Astrocyte (in vitro differentiated cells and primary cell): ENCODE measurements at regions not wholly inside any gene's neighbourhood (a gene's known extent, or its start where the extent isn't known, plus 50 kb on each side); places are given as distances from the start of the nearest gene placed in this dataset.

ENCODE experiments used
- DNase-seq: peaks from one replicate; pipeline ENCODE4 v3.0.0-alpha.2; 2010; ENCODE audit warnings: low read depth
- FAIRE-seq: peaks from 2 replicates; lab custom pipeline; 2011; peaks lifted over from hg19 to GRCh38; lab: Jason Lieb, UNC
- H2AFZ ChIP-seq: 2 replicates; pipeline ENCODE4 v1.6.0; 2012; ENCODE audit warnings: low read depth, low read length, inconsistent platforms
- H3K27ac ChIP-seq: 2 replicates; pipeline ENCODE4 v1.5.1; 2011; ENCODE audit warnings: low read depth, low read length, inconsistent platforms
- H3K27me3 ChIP-seq: 2 replicates; pipeline ENCODE4 v1.6.0; 2011; ENCODE audit warnings: low read length, inconsistent platforms; ENCODE audit not compliant: insufficient read depth
- H3K36me3 ChIP-seq: 2 replicates; pipeline ENCODE4 v1.5.1; 2011; ENCODE audit warnings: low read length, inconsistent platforms; ENCODE audit not compliant: insufficient read depth
- H3K4me1 ChIP-seq: 2 replicates; pipeline ENCODE4 v1.5.1; 2011; ENCODE audit warnings: low read length, inconsistent platforms; ENCODE audit not compliant: insufficient read depth
- H3K4me2 ChIP-seq: 2 replicates; pipeline ENCODE4 v1.6.0; 2012; ENCODE audit warnings: low read length, inconsistent platforms
- H3K4me3 ChIP-seq: 2 replicates; pipeline ENCODE4 v1.5.1; 2011; ENCODE audit warnings: low read depth, mild to moderate bottlenecking, low read length, inconsistent platforms; ENCODE audit not compliant: insufficient read depth
- H3K79me2 ChIP-seq: 2 replicates; pipeline ENCODE4 v1.6.0; 2012; ENCODE audit warnings: mild to moderate bottlenecking, low read length, inconsistent platforms; ENCODE audit not compliant: insufficient read depth
- H3K9ac ChIP-seq: 2 replicates; pipeline ENCODE4 v1.6.0; 2012; ENCODE audit warnings: mild to moderate bottlenecking, low read length, inconsistent platforms
- H3K9me3 ChIP-seq: 2 replicates; pipeline ENCODE4 v1.5.1; 2012; ENCODE audit warnings: low read depth, mild to moderate bottlenecking, low read length, inconsistent platforms; ENCODE audit not compliant: insufficient read depth
- H4K20me1 ChIP-seq: 2 replicates; pipeline ENCODE4 v1.6.0; 2012; ENCODE audit warnings: low read length, inconsistent platforms; ENCODE audit not compliant: insufficient read depth
- H3K27ac Mint-ChIP-seq: one replicate; pipeline ENCODE4 v1.8.0; 2021; ENCODE audit warnings: mild to moderate bottlenecking, mixed read lengths; ENCODE audit not compliant: unreplicated experiment
- H3K27me3 Mint-ChIP-seq: one replicate; pipeline ENCODE4 v1.8.0; 2021; ENCODE audit warnings: low read depth, mixed read lengths; ENCODE audit not compliant: unreplicated experiment
- H3K36me3 Mint-ChIP-seq: one replicate; pipeline ENCODE4 v1.8.0; 2021; ENCODE audit warnings: low read depth, mixed read lengths; ENCODE audit not compliant: unreplicated experiment
- H3K4me1 Mint-ChIP-seq: one replicate; pipeline ENCODE4 v1.8.0; 2021; ENCODE audit warnings: low read depth, mixed read lengths; ENCODE audit not compliant: unreplicated experiment
- H3K4me3 Mint-ChIP-seq: one replicate; pipeline ENCODE4 v1.8.0; 2021; ENCODE audit warnings: mild to moderate bottlenecking, moderate library complexity, mixed read lengths; ENCODE audit not compliant: unreplicated experiment
- H3K9me3 Mint-ChIP-seq: one replicate; pipeline ENCODE4 v1.8.0; 2021; ENCODE audit warnings: mild to moderate bottlenecking, mixed read lengths; ENCODE audit not compliant: unreplicated experiment
- CTCF ChIP-seq: IDR thresholded peaks from 2 replicates; pipeline ENCODE4 v1.5.1; 2011; ENCODE audit warnings: low read depth, mild to moderate bottlenecking, inconsistent platforms, low read length, moderate library complexity; ENCODE audit not compliant: insufficient read depth
- EZH2 ChIP-seq: IDR thresholded peaks from 2 replicates; pipeline ENCODE4 v1.6.1; 2012; ENCODE audit warnings: mild to moderate bottlenecking, low read length, inconsistent platforms; ENCODE audit not compliant: insufficient read depth

- Histone ChIP-seq H3K9me3 (peaks cover 12% of the 10 kb centered on the region), H3K4me3 (no peak overlapping the region), H3K79me2 (no peaks in the 10 kb centered on the region), H2AFZ (no peak overlapping the region), H3K4me1 (peaks cover 24% of the 10 kb centered on the region), H3K36me3 (no peaks in the 10 kb centered on the region), H3K4me2 (peak overlapping the region; percentile 6), H3K9ac (no peak overlapping the region), H4K20me1 (no peaks in the 10 kb centered on the region), H3K27ac (no peak overlapping the region), H3K27me3 (no peaks in the 10 kb centered on the region)
- peaks cover 5% of the 10 kb centered on the region for H3K36me3 Mint-ChIP-seq
- DNase-seq (peak; percentile 47), FAIRE-seq (no peak)
- H3K27me3 Mint-ChIP-seq = peaks cover 46% of the 10 kb centered on the region
- no peak overlapping the region for H3K27ac Mint-ChIP-seq
- no peak overlapping the region for H3K4me3 Mint-ChIP-seq
- peaks cover 20% of the 10 kb centered on the region for H3K4me1 Mint-ChIP-seq
- no peak for TF ChIP-seq EZH2
- no peak for TF ChIP-seq CTCF
- H3K9me3 Mint-ChIP-seq = peaks cover 39% of the 10 kb centered on the region
These were observed 68.5 kb downstream of the FOXD1 start for GRCh38 chr5:73380041-73380440.

DNA sequence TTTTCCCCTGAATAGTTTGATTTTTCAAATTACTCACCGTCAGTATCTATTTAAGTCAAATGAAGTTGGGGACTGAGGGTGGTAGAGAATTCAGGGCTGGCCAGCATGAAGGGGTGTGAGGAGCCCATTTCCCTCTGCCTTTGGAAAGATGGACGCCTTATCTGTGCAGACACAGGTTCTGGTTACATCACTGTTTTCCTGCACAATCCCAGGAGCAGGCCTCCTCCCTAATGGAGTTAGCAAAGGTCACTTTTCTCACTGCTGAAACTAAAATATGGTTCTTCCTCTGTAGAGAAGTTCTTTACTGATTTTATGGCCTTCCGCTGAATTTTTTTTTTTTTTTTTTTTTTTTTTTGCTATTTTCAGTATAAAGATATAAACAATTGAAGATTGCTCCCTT lies 69.1 kb downstream of the FOXD1 start:
- H3K9me3 ChIP-seq = peaks cover 12% of the 10 kb centered on the region
- no peaks in the 10 kb centered on the region for H3K27me3 ChIP-seq
- no peaks in the 10 kb centered on the region for H3K36me3 ChIP-seq
- no peak overlapping the region for H3K9ac ChIP-seq
- peaks cover 30% of the 10 kb centered on the region for H3K4me1 ChIP-seq
- no peak overlapping the region for H3K4me3 ChIP-seq
- Mint-ChIP-seq H3K9me3 (peaks cover 34% of the 10 kb centered on the region), H3K27me3 (peaks cover 46% of the 10 kb centered on the region), H3K4me1 (peaks cover 26% of the 10 kb centered on the region), H3K4me3 (no peak overlapping the region), H3K36me3 (peaks cover 5% of the 10 kb centered on the region), H3K27ac (no peak overlapping the region)
- H2AFZ ChIP-seq = no peak overlapping the region
- no peak overlapping the region for H3K4me2 ChIP-seq
- FAIRE-seq (no peak), DNase-seq (no peak)
- no peaks in the 10 kb centered on the region for H4K20me1 ChIP-seq
- no peak for TF ChIP-seq CTCF
- TF ChIP-seq EZH2 = no peak
- H3K79me2 ChIP-seq = no peaks in the 10 kb centered on the region
- H3K27ac ChIP-seq = no peak overlapping the region

DNA sequence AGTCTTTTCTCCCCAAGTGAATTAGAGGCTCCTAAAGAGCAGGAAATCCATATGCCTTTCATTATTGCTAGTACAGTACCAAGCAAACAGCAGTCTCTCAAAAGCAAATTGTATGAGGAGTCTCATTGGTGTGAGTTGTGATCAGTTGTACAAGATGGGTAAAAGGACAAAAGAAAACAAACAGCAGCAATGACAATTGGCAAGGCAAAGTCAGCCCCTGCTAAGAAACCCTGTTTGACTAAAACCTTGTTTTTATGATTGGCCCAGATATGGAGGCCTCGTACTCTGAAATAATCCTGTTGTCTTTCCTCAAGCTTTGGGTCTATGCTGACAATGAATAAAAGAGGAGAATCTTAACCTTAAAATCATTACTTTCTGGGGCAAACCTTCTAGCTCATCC lies 69.8 kb downstream of the FOXD1 start:
- Histone ChIP-seq H3K36me3 (no peaks in the 10 kb centered on the region), H3K4me1 (peaks cover 36% of the 10 kb centered on the region), H3K4me2 (no peak overlapping the region), H4K20me1 (no peaks in the 10 kb centered on the region), H3K4me3 (no peak overlapping the region), H3K9me3 (peaks cover 12% of the 10 kb centered on the region), H3K79me2 (no peaks in the 10 kb centered on the region), H3K9ac (no peak overlapping the region), H3K27ac (no peak overlapping the region), H3K27me3 (no peaks in the 10 kb centered on the region), H2AFZ (no peak overlapping the region)
- no peak overlapping the region for H3K4me3 Mint-ChIP-seq
- no peak overlapping the region for H3K27ac Mint-ChIP-seq
- DNase-seq (no peak), FAIRE-seq (no peak)
- peaks cover 33% of the 10 kb centered on the region for H3K4me1 Mint-ChIP-seq
- peaks cover 44% of the 10 kb centered on the region for H3K27me3 Mint-ChIP-seq
- H3K36me3 Mint-ChIP-seq = peaks cover 5% of the 10 kb centered on the region
- H3K9me3 Mint-ChIP-seq = peaks cover 29% of the 10 kb centered on the region
- TF ChIP-seq EZH2 (no peak), CTCF (no peak)
